Hepatocyte (in vitro differentiated cells): ENCODE measurements at regions not wholly inside any gene's neighbourhood (a gene's known extent, or its start where the extent isn't known, plus 50 kb on each side); places are given as distances from the start of the nearest gene placed in this dataset.
A peak's percentile ranks its signal among the peaks of the same experiment; 100 is the strongest.

Experiments used
- DNase-seq: peaks from one replicate; pipeline ENCODE4 v3.0.0-alpha.2; 2016; ENCODE audit warnings: low spot score
- H2AFZ ChIP-seq: fragments of 200-600 bp; sonication (generic); 2 replicates; pipeline ENCODE4 v1.6.0; 2016; ENCODE audit warnings: antibody characterized with exemption, mild to moderate bottlenecking
- H3K27ac ChIP-seq: fragments of 200-600 bp; sonication (generic); 2 replicates; pipeline ENCODE4 v1.5.1; 2016; ENCODE audit warnings: mild to moderate bottlenecking
- H3K27me3 ChIP-seq: fragments of 200-600 bp; sonication (generic); 2 replicates; pipeline ENCODE4 v1.6.1; 2016
- H3K36me3 ChIP-seq: fragments of 200-600 bp; sonication (generic); replicated peaks from 2 replicates; pipeline ENCODE4 v1.5.1; 2016; ENCODE audit warnings: low read depth; ENCODE audit not compliant: insufficient read depth
- H3K4me1 ChIP-seq: fragments of 200-600 bp; sonication (generic); 2 replicates; pipeline ENCODE4 v1.5.1; 2016; ENCODE audit warnings: mild to moderate bottlenecking, moderate library complexity; ENCODE audit not compliant: insufficient read depth
- H3K4me2 ChIP-seq: fragments of 200-600 bp; sonication (generic); 2 replicates; pipeline ENCODE4 v1.6.0; 2016
- H3K4me3 ChIP-seq: fragments of 200-600 bp; sonication (generic); 2 replicates; pipeline ENCODE4 v1.5.1; 2016; ENCODE audit warnings: mild to moderate bottlenecking
- H3K79me2 ChIP-seq: fragments of 200-600 bp; sonication (generic); 2 replicates; pipeline ENCODE4 v1.6.0; 2017; ENCODE audit warnings: mild to moderate bottlenecking
- H3K9me2 ChIP-seq: fragments of 200-600 bp; sonication (generic); replicated peaks from 2 replicates; pipeline ENCODE4 v1.6.0; 2017; ENCODE audit warnings: mild to moderate bottlenecking; ENCODE audit not compliant: insufficient read depth
- H3K9me3 ChIP-seq: fragments of 200-600 bp; sonication (generic); 2 replicates; pipeline ENCODE4 v1.5.1; 2016; ENCODE audit warnings: low read depth, mild to moderate bottlenecking
- H4K20me1 ChIP-seq: fragments of 200-600 bp; sonication (generic); 2 replicates; pipeline ENCODE4 v1.6.0; 2016; ENCODE audit warnings: mild to moderate bottlenecking; ENCODE audit not compliant: insufficient read depth, poor library complexity, severe bottlenecking
- EZH2 ChIP-seq: fragments of 200-600 bp; sonication (generic); IDR thresholded peaks from 2 replicates; pipeline ENCODE4 v1.6.1; 2016; ENCODE audit warnings: antibody characterized with exemption, mild to moderate bottlenecking, borderline replicate concordance
- EZH2phosphoT487 ChIP-seq: fragments of 200-600 bp; sonication (generic); IDR thresholded peaks from one replicate; pipeline ENCODE4 v1.6.1; 2018; ENCODE audit warnings: antibody characterized with exemption, mild to moderate bottlenecking, low read depth, moderate library complexity; ENCODE audit not compliant: unreplicated experiment, severe bottlenecking
- WGBS: methylation state at CpG from one replicate; pipeline ENCODE4 v1.1.6; 2016; ENCODE audit warnings: low lambda C conversion rate; ENCODE audit errors: missing lambda C conversion rate; 5-methylcytosine and 5-hydroxymethylcytosine counted together
- TF ChIP-seq, protein P1 (sequence below): fragments of 200-600 bp; sonication (generic); IDR thresholded peaks from 2 replicates; pipeline ENCODE4 v1.5.1; 2016; ENCODE audit warnings: antibody characterized with exemption, mild to moderate bottlenecking; ENCODE audit not compliant: poor library complexity

DNA sequence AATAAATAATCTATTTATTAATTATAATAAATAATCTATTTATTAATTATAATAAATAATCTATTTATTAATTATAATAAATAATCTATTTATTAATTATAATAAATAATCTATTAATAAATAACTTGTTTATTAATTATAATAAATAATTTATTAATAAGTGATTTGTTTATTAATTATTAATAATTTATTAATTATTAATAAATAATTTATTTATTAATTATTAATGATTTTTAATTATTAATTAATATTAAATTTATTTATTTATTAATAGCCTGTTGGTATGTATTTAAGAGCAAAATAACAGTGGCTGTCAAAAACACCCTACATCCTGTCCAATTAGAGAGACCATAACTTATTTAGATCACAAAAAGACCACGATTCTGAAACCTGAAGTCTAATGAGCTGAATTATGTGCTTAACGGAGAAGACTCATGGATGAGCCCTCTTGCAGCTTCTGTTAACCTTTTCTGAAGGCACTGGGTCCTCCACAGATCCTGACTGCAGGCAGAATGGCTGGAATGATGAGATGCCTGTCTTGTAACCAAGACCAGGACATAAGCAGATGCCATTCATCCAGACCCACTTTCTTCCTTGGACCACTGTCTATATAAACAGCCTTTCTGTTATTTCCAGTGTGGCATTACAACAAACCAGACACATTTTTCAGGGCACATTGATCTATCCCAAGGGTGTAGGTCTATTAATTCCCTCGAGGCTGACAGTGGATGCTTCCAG, 134.2 kb downstream of the SETD4 start:
- no peak overlapping the region for H3K4me2 ChIP-seq
- WGBS: 70% methylated on average over 3 of the region's 3 CpGs
- no peak overlapping the region for H3K27ac ChIP-seq

DNA sequence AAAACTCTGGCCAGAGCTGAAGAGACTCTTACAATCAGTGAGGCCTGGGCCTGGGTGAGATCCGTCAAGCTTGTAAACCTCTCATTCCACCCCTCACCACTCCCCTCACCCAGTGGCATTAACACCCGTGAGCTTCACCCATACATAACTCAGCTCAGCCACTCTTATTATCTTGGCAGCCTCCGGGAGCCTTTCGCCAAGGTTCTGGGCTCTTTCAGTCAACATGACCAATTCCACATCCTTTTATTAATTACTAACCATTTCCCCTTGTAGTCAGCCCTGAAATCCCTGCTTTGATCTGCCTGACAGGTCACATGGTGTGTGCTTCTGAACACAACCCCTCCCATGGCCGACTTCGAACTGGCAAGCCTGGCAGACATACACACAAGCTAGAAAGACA, 134.8 kb downstream of the SETD4 start:
- Histone ChIP-seq H3K79me2 (no peaks in the 10 kb centered on the region), H3K27ac (peak overlapping the region; percentile 51), H3K4me3 (no peak overlapping the region), H3K9me2 (no peaks in the 10 kb centered on the region), H3K36me3 (no peaks in the 10 kb centered on the region), H3K27me3 (no peaks in the 10 kb centered on the region), H3K4me2 (no peak overlapping the region), H4K20me1 (no peaks in the 10 kb centered on the region), H3K4me1 (peaks cover 11% of the 10 kb centered on the region), H3K9me3 (no peaks in the 10 kb centered on the region), H2AFZ (no peak overlapping the region)
- WGBS: 43% methylated on average over 6 of the region's 6 CpGs
- DNase-seq: no peak
- TF ChIP-seq EZH2phosphoT487: no peak
- no peak for TF ChIP-seq EZH2
- TF ChIP-seq, protein P1, sequence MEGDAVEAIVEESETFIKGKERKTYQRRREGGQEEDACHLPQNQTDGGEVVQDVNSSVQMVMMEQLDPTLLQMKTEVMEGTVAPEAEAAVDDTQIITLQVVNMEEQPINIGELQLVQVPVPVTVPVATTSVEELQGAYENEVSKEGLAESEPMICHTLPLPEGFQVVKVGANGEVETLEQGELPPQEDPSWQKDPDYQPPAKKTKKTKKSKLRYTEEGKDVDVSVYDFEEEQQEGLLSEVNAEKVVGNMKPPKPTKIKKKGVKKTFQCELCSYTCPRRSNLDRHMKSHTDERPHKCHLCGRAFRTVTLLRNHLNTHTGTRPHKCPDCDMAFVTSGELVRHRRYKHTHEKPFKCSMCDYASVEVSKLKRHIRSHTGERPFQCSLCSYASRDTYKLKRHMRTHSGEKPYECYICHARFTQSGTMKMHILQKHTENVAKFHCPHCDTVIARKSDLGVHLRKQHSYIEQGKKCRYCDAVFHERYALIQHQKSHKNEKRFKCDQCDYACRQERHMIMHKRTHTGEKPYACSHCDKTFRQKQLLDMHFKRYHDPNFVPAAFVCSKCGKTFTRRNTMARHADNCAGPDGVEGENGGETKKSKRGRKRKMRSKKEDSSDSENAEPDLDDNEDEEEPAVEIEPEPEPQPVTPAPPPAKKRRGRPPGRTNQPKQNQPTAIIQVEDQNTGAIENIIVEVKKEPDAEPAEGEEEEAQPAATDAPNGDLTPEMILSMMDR: no peak

More for the DNA sequence above, 134.2 kb downstream of the SETD4 start:
- no peaks in the 10 kb centered on the region for H4K20me1 ChIP-seq
- no peaks in the 10 kb centered on the region for H3K36me3 ChIP-seq
- no peaks in the 10 kb centered on the region for H3K9me2 ChIP-seq
- no peak for DNase-seq
- peaks cover 11% of the 10 kb centered on the region for H3K4me1 ChIP-seq
- TF ChIP-seq, protein P1: no peak
- TF ChIP-seq EZH2phosphoT487 (no peak), EZH2 (no peak)
- no peak overlapping the region for H2AFZ ChIP-seq
- no peaks in the 10 kb centered on the region for H3K27me3 ChIP-seq
- no peaks in the 10 kb centered on the region for H3K79me2 ChIP-seq
- no peak overlapping the region for H3K4me3 ChIP-seq
- no peaks in the 10 kb centered on the region for H3K9me3 ChIP-seq

DNA sequence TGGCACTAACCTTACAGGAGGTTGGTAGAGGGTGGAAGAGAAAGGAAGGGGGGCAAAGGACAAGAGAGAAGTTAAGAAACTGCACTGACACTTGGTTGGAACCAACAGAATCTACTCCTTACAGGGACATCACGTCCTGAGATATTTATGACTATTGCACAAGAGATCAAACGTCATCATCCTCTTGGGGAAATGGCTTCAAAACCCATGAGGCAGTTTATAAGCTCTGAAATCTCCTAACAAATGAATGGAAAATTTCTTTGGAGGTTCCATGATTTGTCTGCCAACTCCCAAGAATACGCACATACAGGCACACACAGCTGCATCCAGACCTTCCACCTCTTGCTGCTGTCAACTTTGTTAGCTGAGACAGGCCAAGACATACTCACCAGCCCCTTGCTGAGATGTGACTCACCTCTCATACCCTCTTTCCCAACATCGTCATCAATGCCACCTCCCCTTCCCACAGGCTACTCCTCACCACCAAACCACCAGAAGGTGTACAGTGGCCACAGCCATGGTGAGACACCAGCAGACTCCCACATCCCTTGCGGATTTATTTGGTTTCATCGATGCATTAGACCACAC, 135.5 kb downstream of the SETD4 start:
- peak overlapping the region; percentile 51 for H3K27ac ChIP-seq

More for the DNA sequence above, 135.5 kb downstream of the SETD4 start:
- TF ChIP-seq EZH2phosphoT487 (no peak), EZH2 (no peak)
- TF ChIP-seq, protein P1: no peak
- Histone ChIP-seq H3K4me1 (peaks cover 11% of the 10 kb centered on the region), H3K36me3 (no peaks in the 10 kb centered on the region), H3K27me3 (no peaks in the 10 kb centered on the region), H3K9me2 (no peaks in the 10 kb centered on the region), H4K20me1 (no peaks in the 10 kb centered on the region), H3K79me2 (no peaks in the 10 kb centered on the region), H3K4me2 (no peak overlapping the region), H3K9me3 (no peaks in the 10 kb centered on the region), H3K4me3 (no peak overlapping the region), H2AFZ (no peak overlapping the region)
- no peak for DNase-seq
- 67% methylated on average over 6 of the region's 6 CpGs for WGBS
